ENCODE measurements at regions not wholly inside any gene's neighbourhood (a gene's known extent, or its start where the extent isn't known, plus 50 kb on each side); places are given as distances from the start of the nearest gene placed in this dataset.

DNA sequence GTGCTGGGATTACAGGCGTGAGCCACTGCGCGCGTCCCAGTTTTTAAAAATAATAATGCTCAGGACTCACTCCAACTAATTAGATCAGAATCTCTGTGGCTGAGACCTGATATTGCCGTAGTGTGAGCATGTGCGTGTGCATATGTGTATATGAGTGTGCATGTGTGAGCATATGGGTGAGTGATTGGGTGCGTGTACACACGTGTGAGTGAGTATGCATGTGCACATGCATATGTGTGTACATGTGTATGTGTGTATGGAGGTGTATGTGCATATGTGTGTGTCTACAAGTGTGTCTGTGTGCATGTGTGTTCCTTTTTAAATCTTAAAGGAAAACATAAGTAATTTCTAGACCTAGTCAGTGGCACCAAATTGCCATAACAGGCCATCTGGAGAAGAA, 54.8 kb upstream of the CKS2 start:
- no peak for DNase-seq (ENCODE audit: insufficient read length)
- no peak for TF ChIP-seq POLR2AphosphoS5 (IDR thresholded peaks at IDR 0.05; ENCODE audit: low read depth, low read length)
- TF ChIP-seq TAF1 (IDR thresholded peaks at IDR 0.05; ENCODE audit: borderline replicate concordance, low read depth, low read length) = no peak
- TF ChIP-seq POLR2A (IDR thresholded peaks at IDR 0.05; ENCODE audit: low read depth, low read length) = no peak
- no peak for FAIRE-seq

DNA sequence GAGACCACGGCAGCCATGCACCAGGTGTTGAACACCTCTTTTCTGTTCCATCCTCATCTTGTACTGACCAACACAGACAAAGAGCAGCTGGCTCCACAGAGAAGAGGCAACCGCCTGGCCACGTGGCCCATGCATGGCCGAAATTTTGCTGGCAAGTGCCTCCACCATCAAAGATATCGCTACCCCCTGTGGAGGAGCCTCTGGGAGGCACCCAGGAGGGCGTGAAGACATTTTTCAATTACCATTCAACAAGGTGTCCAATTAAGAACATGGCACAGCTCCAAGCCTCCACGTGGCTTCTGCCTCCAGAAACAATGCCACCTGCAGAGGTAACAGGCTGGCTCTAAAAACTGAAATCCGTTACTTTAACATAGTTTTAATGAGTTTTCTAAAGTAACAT, 54.4 kb upstream of the CKS2 start:
- FAIRE-seq = no peak
- no peak for DNase-seq (ENCODE audit: insufficient read length)
- TF ChIP-seq POLR2AphosphoS5 (IDR thresholded peaks at IDR 0.05; ENCODE audit: low read depth, low read length) = no peak
- no peak for TF ChIP-seq POLR2A (IDR thresholded peaks at IDR 0.05; ENCODE audit: low read depth, low read length)
- TF ChIP-seq TAF1 (IDR thresholded peaks at IDR 0.05; ENCODE audit: borderline replicate concordance, low read depth, low read length) = no peak

DNA sequence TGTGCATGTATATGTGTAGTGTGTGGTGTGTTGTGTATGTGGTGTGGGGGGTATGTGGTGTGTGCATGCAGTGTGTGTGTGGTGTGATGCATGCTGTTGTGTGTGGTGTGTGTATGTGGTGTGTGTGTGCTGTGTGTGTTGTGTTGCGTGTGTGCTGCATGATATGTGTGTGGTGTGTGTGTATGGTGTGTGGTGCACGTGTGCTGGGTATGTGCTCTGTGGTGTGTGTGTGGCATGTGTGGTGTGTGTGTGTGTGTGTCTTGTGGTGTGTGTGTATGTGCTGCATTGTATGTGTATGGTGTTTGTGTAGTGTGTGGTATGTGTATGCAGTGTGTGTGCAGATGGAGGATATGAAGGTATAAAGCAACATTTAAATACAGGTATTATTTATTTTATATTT, 50.5 kb upstream of the CKS2 start:
- FAIRE-seq = no peak
- no peak for TF ChIP-seq POLR2A (IDR thresholded peaks at IDR 0.05; ENCODE audit: low read depth, low read length)
- TF ChIP-seq TAF1 (IDR thresholded peaks at IDR 0.05; ENCODE audit: borderline replicate concordance, low read depth, low read length) = no peak
- TF ChIP-seq POLR2AphosphoS5 (IDR thresholded peaks at IDR 0.05; ENCODE audit: low read depth, low read length) = no peak
- no peak for DNase-seq (ENCODE audit: insufficient read length)

Data from GM12892 (cell line).